ENCODE measurements at regions not wholly inside any gene's neighbourhood (a gene's known extent, or its start where the extent isn't known, plus 50 kb on each side); places are given as distances from the start of the nearest gene placed in this dataset.

GRCh38 chr2:6008186-6008585 lies 316.0 kb downstream of the SOX11 start:
- no peak for DNase-seq

DNA sequence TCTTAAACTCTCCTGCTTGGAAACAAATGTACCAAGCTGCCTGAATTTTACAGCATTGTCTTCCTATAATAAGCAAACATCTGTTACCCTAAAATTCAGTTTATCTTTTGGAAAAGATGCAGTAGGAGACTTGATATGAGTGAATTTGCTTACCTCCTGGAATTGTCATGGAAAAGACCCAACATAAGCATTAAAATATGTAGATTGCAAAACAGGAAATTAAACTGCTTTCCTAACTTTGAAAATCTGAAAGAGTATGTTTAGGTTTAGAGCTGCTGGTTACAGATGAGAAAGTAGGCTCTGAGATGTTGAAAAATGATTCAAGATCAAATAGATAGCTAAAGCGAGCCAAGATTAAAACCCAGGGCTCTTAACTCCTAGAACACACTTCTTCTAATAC lies 316.5 kb downstream of the SOX11 start:
- DNase-seq = no peak

GRCh38 chr2:6010163-6010562 lies 318.0 kb downstream of the SOX11 start:
- no peak for DNase-seq

- DNase-seq = no peak
Measured at GRCh38 chr2:6011921-6012320, 319.7 kb downstream of the SOX11 start.

DNA sequence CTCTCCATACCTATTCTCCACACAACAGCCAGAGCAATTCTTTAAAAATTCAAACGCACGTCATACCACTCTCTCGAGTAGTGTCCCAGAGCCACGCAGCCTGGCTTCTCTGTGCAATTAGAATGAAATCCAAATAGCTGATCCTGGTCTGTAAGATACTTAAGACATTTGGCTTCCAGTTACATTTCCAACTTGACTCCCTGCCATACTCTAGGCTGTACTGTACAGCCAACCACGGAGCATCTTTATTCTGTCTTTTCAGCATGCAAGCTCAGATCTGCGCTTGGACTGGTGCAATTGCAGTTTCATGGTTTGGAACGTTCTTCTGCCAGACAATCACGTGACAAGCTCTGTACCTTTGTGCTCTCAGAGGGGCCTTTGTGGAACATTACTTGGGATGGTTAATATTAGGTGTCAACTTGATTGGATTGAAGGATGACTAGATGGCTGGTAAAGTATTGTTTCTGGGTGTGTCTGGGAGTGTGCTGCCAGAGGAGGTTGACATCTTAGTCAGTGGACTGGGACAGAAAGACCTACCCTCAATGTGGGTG lies 325.6 kb downstream of the SOX11 start:
- no peak for DNase-seq

DNA sequence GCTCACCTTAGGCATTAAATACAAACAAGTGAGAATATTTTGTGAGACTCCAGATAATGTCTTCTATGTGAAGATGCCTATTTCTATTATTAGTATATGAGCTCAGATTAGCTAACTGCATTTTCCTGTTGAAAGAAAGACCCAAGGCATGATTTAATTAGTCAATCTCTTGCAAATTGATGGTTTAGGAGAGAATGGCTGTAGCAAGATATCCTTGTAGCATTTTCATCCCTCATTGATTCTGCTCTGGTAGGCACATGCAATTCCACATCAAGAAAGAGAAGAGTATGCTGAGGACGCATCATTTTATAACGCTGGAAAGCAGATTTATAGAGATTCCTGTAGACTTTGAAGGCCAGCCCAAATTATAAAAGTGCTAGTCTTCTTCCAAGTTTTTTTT lies 332.0 kb downstream of the SOX11 start:
- no peak for DNase-seq

GRCh38 chr2:6024784-6025183 lies 332.6 kb downstream of the SOX11 start:
- DNase-seq = no peak

GRCh38 chr2:6025391-6025790 lies 333.2 kb downstream of the SOX11 start:
- DNase-seq = no peak

GRCh38 chr2:6027066-6027465 lies 334.9 kb downstream of the SOX11 start:
- no peak for DNase-seq

- DNase-seq = no peak
Measured at GRCh38 chr2:6031200-6031867, 339.1 kb downstream of the SOX11 start.

DNA sequence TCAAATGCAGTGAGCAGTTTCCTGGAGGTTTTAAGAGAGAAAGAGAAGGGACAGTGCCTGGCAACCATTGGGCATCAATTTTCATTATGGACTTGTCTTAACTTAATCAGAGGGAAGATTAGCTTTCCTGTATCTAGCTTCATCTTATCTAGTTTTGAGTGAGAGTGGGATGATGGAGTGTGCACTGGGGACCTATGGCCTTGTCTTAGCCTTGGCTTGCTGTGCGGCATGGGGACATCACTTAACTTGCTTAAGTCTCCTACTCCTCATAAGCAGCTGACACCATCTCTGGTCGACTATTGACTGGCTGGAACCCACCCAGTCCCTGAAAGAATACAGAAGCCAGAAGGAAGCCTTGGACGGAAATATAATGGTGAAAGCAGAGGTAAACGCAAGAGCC lies 344.0 kb downstream of the SOX11 start:
- DNase-seq = no peak

DNA sequence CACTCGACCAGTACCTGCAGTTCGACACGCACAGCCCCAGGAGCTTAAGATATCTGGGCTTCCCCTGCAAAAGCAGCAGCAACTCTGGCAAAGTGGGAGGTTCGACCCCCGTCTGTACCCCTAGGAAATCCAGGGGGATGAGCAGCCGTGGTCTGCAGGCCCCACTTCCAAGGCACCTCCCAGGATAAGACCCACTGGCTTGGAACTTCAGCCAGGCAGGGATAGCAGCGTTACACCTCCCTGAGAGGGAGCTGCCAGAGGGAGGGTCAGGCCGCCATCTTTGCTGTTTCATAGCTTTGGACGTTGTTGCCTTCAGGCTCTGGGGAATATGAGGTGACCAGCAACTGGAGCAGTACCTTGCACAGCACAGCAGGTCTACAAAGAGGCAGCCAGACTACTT lies 351.1 kb downstream of the SOX11 start:
- DNase-seq = no peak

GRCh38 chr2:6052649-6053048 lies 360.5 kb downstream of the SOX11 start:
- DNase-seq = no peak

- no peak for DNase-seq
Measured at GRCh38 chr2:6053743-6054142, 361.6 kb downstream of the SOX11 start.

GRCh38 chr2:6054161-6054671 lies 362.0 kb downstream of the SOX11 start:
- DNase-seq = no peak

- DNase-seq = no peak
Measured at GRCh38 chr2:6060992-6061663, 368.9 kb downstream of the SOX11 start.

DNA sequence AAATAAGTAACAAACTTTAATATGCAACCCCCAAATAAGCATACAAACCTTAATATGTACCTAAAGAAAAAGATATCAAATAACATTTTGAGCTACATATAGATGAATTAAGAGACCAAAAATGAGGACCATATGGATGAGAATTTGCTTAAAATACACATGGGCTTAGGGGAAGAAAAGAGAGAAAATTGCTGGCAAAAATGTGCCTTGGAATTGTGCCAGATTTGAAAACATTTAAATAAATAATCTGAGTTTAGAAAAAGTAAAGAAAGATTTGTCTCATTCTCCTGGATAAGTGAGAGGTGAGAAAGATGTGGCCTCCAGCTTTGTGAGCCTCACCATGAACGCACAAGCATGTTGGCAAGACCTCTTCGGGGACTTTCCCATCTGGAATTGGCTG lies 372.6 kb downstream of the SOX11 start:
- no peak for DNase-seq

- no peak for DNase-seq
Measured at GRCh38 chr2:6065703-6066102, 373.5 kb downstream of the SOX11 start.

DNA sequence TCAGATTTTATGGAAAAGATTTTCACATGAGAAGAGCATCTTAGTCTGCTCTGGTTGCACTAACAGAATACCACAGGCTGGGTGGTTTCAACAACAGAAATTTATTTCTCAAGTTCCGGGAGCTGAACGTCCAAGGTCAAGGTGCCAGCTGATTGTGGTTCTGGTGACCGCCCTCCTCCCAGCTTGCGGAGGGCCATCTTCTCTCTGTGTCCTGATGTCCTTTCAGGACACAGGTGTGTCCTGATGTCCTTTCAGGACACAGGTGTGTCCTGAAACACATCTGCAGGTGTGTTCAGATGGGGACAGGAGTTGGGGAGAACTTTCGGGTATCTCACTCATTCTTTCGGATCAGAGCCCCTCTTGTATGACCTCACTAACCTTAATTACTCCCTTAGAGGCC lies 374.9 kb downstream of the SOX11 start:
- no peak for DNase-seq

- no peak for DNase-seq
Measured at GRCh38 chr2:6067806-6068205, 375.6 kb downstream of the SOX11 start.

- no peak for DNase-seq
Measured at GRCh38 chr2:6068429-6068828, 376.2 kb downstream of the SOX11 start.

GRCh38 chr2:6069381-6069780 lies 377.2 kb downstream of the SOX11 start:
- DNase-seq = no peak

GRCh38 chr2:6071519-6071918 lies 379.3 kb downstream of the SOX11 start:
- DNase-seq = no peak

DNA sequence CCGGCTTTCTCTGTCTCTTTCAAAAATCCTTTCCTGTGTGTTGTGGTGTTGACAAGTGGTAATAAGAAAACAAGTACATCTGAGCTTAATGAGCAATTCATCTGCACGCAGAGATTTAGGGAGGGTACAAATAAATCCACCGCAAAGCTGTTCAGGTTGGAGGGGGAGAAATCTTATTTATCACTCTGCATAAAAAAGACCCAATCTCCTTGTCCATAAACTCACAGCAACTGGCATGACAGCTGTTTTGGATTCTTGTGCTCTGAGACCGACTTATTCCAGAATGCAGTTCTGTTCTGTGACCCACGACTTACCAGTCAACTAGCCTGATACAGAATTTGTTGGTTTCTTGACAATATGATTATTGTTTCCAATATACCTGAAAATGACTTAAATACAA lies 380.1 kb downstream of the SOX11 start:
- DNase-seq = no peak

DNA sequence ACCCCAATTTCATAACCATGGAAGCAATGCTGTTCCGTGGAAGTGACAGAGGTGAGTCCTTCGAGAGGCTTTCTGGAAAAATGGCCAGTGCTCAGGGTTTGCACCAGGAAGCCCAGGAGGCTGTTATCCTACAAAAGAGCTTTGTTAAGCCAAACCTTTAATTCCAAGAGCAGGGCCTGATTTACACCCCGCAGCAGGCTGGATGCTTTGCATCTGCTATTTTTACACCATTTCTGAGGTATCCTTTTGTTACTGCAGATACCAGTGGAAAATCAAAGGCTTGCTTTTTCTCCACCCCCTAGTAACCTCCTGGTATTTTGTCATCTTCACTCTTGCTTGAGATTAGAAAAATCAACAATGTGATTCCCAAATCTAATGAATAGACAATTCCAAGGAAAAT lies 380.6 kb downstream of the SOX11 start:
- no peak for DNase-seq

All from CD4-positive, alpha-beta T cell treated with Interleukin-15 for 1 hour (primary cell).